GM19438 (cell line): ENCODE measurements at regions not wholly inside any gene's neighbourhood (a gene's known extent, or its start where the extent isn't known, plus 50 kb on each side); places are given as distances from the start of the nearest gene placed in this dataset.
"Not testable (repeated sequence)": the region's sequence is repeated elsewhere in the genome, so short reads cannot be mapped to it uniquely, and the experiment has no call there.

Experiments used
- ATAC-seq: cut with Tn5 transposase; IDR thresholded peaks from one replicate; pipeline ENCODE4 v1.9.1; 2021; ENCODE audit warnings: low read depth; ENCODE audit not compliant: unreplicated experiment

DNA sequence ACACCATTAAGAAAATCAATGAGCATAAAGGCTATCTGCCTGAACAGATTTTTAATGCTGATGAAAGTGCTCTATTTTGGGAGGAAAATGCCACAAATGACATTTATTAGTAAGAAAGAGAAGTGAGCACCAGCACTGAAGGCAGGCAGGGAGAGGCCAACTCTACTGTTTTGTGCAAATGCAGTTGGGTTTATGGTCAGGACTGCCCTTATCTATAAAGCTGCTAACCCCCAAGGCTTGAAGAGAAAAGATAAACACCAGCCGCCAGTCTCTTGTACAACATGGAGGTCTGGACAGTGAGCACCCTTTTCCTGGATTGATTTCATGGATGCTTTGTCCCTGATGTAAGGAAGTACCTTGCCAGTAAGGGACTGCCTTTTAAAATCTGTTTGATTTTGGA, 246.8 kb upstream of the SFSWAP start:
- no peak for ATAC-seq

DNA sequence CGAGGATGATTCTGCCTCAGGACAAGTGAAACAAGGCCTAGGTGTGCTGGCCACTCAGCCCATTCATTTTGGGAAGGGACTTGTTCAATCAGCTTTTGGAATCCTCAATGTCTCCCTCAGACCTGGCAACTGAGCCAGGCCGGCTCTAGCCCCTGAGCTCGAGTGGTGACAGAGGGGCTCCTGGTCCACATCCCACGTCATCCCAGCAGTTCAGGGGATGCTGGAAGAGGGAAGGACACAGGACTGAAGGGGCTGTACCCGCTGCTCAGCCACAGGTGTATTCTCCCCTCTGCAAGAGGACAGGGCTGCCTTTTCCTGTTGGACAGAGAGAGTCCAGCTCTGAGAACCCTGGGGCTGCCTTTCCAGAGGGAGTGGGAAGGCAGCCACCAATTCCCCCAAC, 244.6 kb upstream of the SFSWAP start:
- no peak for ATAC-seq

- ATAC-seq: no peak
Observed at GRCh38 chr12:131466932-131467331, 244.0 kb upstream of the SFSWAP start.

- no peak for ATAC-seq
Observed at GRCh38 chr12:131468206-131468605, 242.7 kb upstream of the SFSWAP start.

DNA sequence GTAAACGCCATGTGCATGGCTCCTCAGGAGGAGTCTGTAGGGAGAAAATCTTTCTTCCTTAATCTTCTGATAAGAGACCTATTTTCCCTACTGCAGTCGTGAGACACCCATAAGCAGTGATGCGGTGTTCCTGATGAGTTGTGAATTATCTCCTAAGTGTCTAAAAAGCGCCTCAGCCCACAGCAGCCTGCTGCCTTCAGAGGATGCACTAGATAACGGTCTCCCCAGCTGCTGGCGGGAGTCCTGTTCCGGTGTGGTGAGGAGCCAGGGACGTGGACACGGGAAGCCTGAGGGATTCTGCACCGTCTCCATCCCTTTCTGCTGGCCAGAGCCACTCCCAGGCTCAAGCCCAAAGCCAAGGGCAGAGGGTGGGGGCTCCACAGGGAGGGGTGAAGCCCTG, 240.9 kb upstream of the SFSWAP start:
- not testable (repeated sequence) for ATAC-seq

DNA sequence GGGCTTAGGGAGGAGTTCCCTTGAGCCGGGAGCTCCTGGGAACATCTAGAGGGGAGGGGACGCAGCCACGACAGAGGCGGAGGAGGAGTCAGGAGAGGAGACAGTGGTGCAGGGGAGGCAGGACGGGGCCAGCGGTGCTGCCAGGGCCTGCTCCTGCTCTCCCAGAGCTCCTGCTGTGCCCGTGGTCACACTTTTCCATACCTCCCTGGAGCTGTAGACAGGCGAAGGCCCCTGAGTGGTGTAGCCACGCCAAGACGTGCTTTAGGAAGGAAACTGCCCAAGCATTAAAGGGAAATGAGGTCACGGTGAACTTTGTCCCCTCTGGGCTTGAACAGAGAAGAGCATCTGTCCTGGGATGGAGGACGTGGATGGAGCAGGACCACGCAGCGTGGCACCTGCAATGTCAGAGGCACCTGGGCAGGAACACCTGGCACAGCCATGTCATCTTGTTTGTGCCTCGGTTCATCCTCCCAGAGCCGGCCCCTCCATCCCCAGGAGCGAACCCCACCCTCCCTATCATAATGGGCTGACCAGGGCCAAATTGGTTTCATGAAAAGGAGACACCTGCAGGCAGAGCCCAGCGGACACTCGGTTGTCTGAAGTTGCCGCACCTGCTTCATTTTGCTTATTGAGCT, 239.5 kb upstream of the SFSWAP start:
- no peak for ATAC-seq

- ATAC-seq: no peak
Observed at GRCh38 chr12:131471946-131472732, 238.8 kb upstream of the SFSWAP start.

- no peak for ATAC-seq
Observed at GRCh38 chr12:131473261-131473660, 237.6 kb upstream of the SFSWAP start.

DNA sequence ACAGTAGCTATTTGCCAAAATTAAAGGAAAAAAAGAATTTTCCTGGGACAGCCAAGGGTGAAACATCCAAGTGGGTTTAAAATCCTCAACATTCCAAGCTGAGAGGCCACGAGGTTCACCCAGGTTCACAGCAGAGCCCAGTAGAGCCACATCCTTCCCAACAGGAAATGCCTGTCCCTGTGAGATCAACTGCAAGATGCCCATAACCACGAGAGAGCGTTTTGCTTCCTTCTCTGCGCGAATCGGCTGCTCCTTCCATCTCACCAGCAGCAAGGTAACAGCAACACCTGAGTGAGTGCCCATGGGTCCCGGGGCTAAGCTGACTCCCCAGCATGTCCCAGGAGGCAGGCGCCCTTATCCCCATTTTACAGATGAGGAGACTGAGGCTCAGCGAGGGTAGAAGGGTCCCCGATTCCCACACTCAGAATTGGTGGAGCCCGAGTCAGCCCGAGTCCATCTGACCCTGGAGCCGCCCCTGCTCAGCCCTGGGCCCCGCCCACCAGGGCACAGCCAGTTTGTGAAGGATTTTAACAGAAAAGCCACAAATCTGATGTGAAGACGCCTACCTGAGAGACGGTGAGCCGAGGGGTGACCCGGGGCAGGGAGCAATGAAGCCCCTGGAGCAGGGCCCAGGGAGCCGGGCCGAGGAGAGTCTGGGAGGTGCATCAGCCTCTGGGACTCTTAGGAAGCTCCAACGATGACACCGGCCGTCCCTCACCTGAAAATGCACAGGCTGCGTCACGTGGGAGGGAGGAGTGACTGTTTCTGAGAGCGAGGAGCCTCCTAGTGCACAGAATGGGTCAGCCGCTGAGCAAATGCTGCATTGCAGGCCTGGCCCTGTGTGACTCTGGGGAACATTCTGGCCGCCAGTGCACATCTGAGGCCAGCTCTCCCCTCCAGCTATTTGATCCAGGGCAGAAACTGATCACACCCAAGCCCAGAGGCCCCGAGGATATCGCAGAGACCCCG, 236.9 kb upstream of the SFSWAP start:
- no peak for ATAC-seq

GRCh38 chr12:131475012-131475411, 235.9 kb upstream of the SFSWAP start:
- not testable (repeated sequence) for ATAC-seq

DNA sequence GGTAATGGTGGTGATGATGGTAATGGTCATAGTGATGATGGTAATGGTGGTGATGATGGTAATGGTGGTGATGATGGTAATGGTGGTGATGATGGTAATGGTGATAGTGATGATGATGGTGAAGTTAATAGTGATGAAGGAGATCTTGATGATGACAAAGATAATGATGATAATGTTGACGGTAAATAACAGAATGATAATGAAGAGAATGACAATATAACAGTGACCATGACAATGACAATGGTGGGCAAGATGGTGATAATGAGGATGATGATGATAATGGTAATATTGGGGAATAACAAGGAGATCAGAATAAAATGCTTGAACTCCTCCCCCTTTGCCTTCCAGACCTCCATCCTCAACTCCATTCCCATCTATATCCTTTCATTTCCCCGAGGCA, 233.3 kb upstream of the SFSWAP start:
- no peak for ATAC-seq

- ATAC-seq: no peak
Observed at GRCh38 chr12:131478468-131478867, 232.4 kb upstream of the SFSWAP start.

DNA sequence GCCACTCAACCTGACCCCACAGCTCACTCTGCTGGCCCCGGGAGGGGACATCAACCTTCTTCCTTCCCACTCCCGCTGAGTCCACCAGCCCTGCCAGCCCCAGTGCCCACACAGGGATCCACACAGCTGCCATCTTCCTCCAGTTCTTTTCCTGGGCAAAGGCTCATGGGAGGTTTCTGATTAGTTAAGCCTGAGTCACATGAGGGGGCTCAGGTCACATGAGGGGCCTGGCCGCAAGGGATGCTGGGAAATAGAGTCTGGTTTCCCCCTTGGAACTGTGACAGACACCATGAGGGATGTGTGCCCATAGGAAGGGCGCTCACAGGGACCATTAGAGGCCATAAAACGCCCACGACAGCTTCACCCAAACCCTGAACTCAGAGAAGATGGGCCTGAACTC, 228.7 kb upstream of the SFSWAP start:
- ATAC-seq: no peak

DNA sequence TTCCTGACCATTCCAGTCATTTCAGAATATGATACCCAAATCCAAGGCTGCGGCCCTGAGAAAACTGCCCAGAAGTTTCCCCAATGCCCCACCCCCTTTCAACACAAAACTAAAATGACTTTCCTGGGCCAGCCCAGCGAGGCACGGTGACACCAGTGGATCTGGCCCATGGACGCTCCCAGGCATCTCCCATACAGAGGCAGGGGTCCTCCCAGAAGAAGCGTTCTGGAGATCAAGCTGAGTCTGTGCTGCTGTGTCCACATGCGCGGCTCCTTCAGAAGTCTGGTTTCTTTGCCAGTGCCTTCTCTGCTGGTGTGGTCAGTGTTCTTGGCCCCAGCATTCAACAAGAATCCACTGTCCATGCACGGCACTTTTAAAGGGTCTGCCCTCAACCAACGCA, 228.2 kb upstream of the SFSWAP start:
- no peak for ATAC-seq

DNA sequence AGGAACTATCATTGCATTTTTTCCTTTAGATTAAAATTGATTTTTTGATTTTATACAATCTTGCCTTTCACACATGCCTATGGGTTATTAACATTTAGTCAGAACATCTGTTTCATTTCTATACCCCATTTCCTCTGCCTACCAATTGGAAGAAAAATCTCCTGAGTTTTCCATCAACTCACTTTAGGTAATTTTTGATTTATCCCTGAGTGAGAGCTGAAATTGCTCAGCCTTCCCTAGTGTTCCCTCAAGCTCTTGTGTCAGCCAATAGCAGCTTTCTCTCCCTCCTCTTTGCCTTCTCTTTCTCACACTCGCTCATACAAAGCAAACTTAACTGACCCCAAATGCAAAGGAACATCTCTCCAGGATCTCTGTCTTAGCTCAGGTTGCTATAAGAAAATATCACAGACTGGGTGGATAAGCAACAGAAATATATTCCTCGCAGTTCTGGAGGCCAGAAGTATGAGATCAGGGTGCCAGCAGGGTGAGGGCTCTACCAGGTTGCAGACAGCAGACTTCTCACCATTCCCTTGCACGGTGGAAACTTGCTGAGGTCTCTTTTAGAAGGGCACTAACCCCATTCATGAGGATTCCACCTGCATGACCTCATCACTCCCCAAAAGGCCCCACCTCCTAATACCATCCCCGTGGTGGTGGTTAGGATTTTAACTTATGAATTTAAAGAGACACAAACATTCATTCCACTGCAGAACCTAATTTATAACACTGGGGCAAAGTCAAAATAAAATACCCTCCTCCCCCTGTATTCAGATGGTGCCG, 224.2 kb upstream of the SFSWAP start:
- no peak for ATAC-seq

GRCh38 chr12:131487388-131488124, 223.3 kb upstream of the SFSWAP start:
- ATAC-seq: no peak

DNA sequence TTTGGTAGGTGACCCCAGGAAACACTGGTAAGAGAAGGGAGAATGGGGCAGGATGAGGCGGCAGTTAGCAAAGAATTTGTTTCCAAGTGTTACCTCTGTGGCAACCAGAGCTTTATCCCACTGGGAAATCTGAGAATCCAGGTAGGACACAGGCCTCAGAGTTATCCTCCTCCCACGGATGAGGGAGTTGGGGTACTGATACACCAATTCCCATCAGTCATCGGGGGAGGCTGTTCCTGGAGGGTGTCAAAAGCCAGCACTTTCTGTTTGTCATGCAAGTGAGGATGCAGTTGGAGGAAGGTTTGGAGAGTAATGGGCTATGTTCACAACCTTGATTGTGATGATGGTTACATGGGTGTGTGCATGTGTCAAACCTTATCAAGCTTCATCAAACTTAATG, 221.2 kb upstream of the SFSWAP start:
- ATAC-seq: no peak

DNA sequence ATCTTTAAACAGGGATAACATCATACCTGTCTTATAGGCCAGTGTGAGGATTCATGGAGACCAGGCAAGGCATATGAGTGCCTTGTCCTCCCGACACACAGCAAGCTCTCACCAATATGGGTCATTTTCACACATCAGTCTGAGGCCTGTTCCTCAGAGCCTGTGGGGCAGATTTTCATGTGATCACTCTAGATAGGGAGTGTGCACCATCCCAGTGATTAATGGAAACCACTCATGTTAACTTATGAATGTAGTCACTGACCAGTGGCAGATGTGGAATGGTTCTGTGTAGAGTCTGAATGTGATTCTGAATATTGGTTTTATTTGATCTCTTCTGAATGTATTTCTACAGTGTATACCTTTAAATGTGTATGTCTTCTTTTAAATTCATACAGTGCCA, 219.7 kb upstream of the SFSWAP start:
- ATAC-seq: no peak

DNA sequence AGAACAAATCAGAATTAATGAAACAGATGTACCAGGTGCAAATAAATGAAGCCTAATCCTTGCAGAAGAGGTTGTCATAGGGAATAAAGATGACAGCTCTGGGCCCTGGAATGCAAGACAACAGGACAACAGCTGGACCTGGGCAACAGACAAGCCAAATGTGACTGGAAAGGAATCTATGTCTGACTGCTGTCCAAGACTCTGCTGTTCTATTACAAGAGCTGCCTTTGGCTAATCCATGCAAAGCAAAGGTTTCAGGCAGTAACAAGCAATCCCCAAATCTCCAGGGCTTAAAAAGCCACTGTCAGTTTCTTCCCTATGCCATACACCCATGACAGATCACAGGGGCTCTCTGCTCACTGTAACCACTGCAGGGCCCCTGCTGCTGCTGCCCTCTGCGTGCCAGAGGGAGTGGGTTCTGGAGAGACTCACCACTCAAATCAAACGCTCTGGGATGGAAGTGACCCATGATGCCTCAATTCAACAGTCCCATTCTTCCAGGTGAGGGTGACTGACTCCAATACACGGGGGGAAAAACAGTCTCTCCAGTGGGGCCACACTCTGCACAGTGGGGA, 218.9 kb upstream of the SFSWAP start:
- ATAC-seq: no peak
